Jurkat, Clone E6-1 (cell line): ENCODE measurements at regions not wholly inside any gene's neighbourhood (a gene's known extent, or its start where the extent isn't known, plus 50 kb on each side); places are given as distances from the start of the nearest gene placed in this dataset.

ENCODE experiments used
- DNase-seq: peaks from one replicate; pipeline ENCODE4 v3.0.0-alpha.2; 2011; ENCODE audit warnings: low read depth, low spot score
- H3K4me3 ChIP-seq: 2 replicates; pipeline ENCODE4 v1.5.1; 2011; ENCODE audit warnings: mild to moderate bottlenecking, low read length, control low read depth, moderate library complexity

GRCh38 chr3:102066470-102066869 is 217.2 kb downstream of the NFKBIZ start:
- H3K4me3 ChIP-seq: no peak overlapping the region
- DNase-seq: no peak

GRCh38 chr3:102068327-102068726 is 219.0 kb downstream of the NFKBIZ start:
- no peak overlapping the region for H3K4me3 ChIP-seq
- DNase-seq: no peak

GRCh38 chr3:102068736-102069135 is 219.4 kb downstream of the NFKBIZ start:
- DNase-seq: no peak
- H3K4me3 ChIP-seq: no peak overlapping the region

GRCh38 chr3:102069211-102069662 is 219.9 kb downstream of the NFKBIZ start:
- DNase-seq: no peak
- no peak overlapping the region for H3K4me3 ChIP-seq

GRCh38 chr3:102074946-102075345 is 225.6 kb downstream of the NFKBIZ start:
- DNase-seq: no peak
- H3K4me3 ChIP-seq: no peak overlapping the region

GRCh38 chr3:102078401-102078800 is 229.1 kb downstream of the NFKBIZ start:
- no peak overlapping the region for H3K4me3 ChIP-seq
- DNase-seq: no peak

GRCh38 chr3:102078854-102079808 is 229.8 kb downstream of the NFKBIZ start:
- H3K4me3 ChIP-seq: no peak overlapping the region
- DNase-seq: no peak

GRCh38 chr3:102079809-102080197 is 230.5 kb downstream of the NFKBIZ start:
- H3K4me3 ChIP-seq: no peak overlapping the region
- no peak for DNase-seq

- H3K4me3 ChIP-seq: no peak overlapping the region
- DNase-seq: no peak
Observed at GRCh38 chr3:102081572-102082289, 232.4 kb downstream of the NFKBIZ start.

- H3K4me3 ChIP-seq: no peak overlapping the region
Observed at GRCh38 chr3:102083473-102083872, 234.2 kb downstream of the NFKBIZ start.

GRCh38 chr3:102084006-102084405 is 234.7 kb downstream of the NFKBIZ start:
- no peak overlapping the region for H3K4me3 ChIP-seq
- DNase-seq: no peak

More at GRCh38 chr3:102083473-102083872, 234.2 kb downstream of the NFKBIZ start:
- no peak for DNase-seq

GRCh38 chr3:102084704-102085103 is 235.4 kb downstream of the NFKBIZ start:
- H3K4me3 ChIP-seq: no peak overlapping the region
- no peak for DNase-seq

- no peak for DNase-seq
- H3K4me3 ChIP-seq: no peak overlapping the region
Observed at GRCh38 chr3:102085431-102086176, 236.3 kb downstream of the NFKBIZ start.

- no peak for DNase-seq
- H3K4me3 ChIP-seq: no peak overlapping the region
Observed at GRCh38 chr3:102087236-102087635, 237.9 kb downstream of the NFKBIZ start.

- DNase-seq: no peak
Observed at GRCh38 chr3:102089239-102089638, 239.9 kb downstream of the NFKBIZ start.

GRCh38 chr3:102089904-102090720 is 240.8 kb downstream of the NFKBIZ start:
- H3K4me3 ChIP-seq: no peak overlapping the region

More at GRCh38 chr3:102089239-102089638, 239.9 kb downstream of the NFKBIZ start:
- H3K4me3 ChIP-seq: no peak overlapping the region

GRCh38 chr3:102090721-102091045 is 241.4 kb downstream of the NFKBIZ start:
- no peak for DNase-seq
- H3K4me3 ChIP-seq: no peak overlapping the region

More at GRCh38 chr3:102089904-102090720, 240.8 kb downstream of the NFKBIZ start:
- no peak for DNase-seq

GRCh38 chr3:102091358-102091757 is 242.0 kb downstream of the NFKBIZ start:
- no peak overlapping the region for H3K4me3 ChIP-seq
- no peak for DNase-seq
